ENCODE measurements at regions not wholly inside any gene's neighbourhood (a gene's known extent, or its start where the extent isn't known, plus 50 kb on each side); places are given as distances from the start of the nearest gene placed in this dataset.

GRCh38 chr5:124462751-124463150, 283.7 kb downstream of the ZNF608 start:
- Mint-ChIP-seq H3K9me3 (ENCODE audit: low read depth) (no peaks in the 10 kb centered on the region), H3K4me3 (no peak overlapping the region), H3K4me1 (ENCODE audit: low read depth) (no peaks in the 10 kb centered on the region), H3K36me3 (no peaks in the 10 kb centered on the region), H3K27ac (no peak overlapping the region), H3K27me3 (no peaks in the 10 kb centered on the region)

- Mint-ChIP-seq H3K27me3 (no peaks in the 10 kb centered on the region), H3K4me1 (ENCODE audit: low read depth) (no peaks in the 10 kb centered on the region), H3K27ac (no peak overlapping the region), H3K36me3 (no peaks in the 10 kb centered on the region), H3K4me3 (no peak overlapping the region), H3K9me3 (ENCODE audit: low read depth) (no peaks in the 10 kb centered on the region)
These were observed 284.5 kb downstream of the ZNF608 start for GRCh38 chr5:124461941-124462340.

- Mint-ChIP-seq H3K9me3 (ENCODE audit: low read depth) (no peaks in the 10 kb centered on the region), H3K4me1 (ENCODE audit: low read depth) (no peaks in the 10 kb centered on the region)
These were observed 285.3 kb downstream of the ZNF608 start for GRCh38 chr5:124461157-124461556.

GRCh38 chr5:124460642-124461041, 285.8 kb downstream of the ZNF608 start:
- Mint-ChIP-seq H3K36me3 (no peaks in the 10 kb centered on the region), H3K4me1 (ENCODE audit: low read depth) (no peaks in the 10 kb centered on the region), H3K4me3 (no peak overlapping the region), H3K27ac (no peak overlapping the region), H3K27me3 (no peaks in the 10 kb centered on the region), H3K9me3 (ENCODE audit: low read depth) (no peaks in the 10 kb centered on the region)

More at GRCh38 chr5:124461157-124461556, 285.3 kb downstream of the ZNF608 start:
- H3K27ac Mint-ChIP-seq, result no peak overlapping the region
- no peak overlapping the region for H3K4me3 Mint-ChIP-seq
- no peaks in the 10 kb centered on the region for H3K27me3 Mint-ChIP-seq
- no peaks in the 10 kb centered on the region for H3K36me3 Mint-ChIP-seq

- Mint-ChIP-seq H3K4me1 (ENCODE audit: low read depth) (no peaks in the 10 kb centered on the region), H3K4me3 (no peak overlapping the region), H3K36me3 (no peaks in the 10 kb centered on the region), H3K27me3 (no peaks in the 10 kb centered on the region), H3K9me3 (ENCODE audit: low read depth) (no peaks in the 10 kb centered on the region), H3K27ac (no peak overlapping the region)
These were observed 286.5 kb downstream of the ZNF608 start for GRCh38 chr5:124459984-124460383.

- Mint-ChIP-seq H3K4me3 (no peak overlapping the region), H3K27me3 (no peaks in the 10 kb centered on the region), H3K27ac (no peak overlapping the region), H3K9me3 (ENCODE audit: low read depth) (no peaks in the 10 kb centered on the region), H3K36me3 (no peaks in the 10 kb centered on the region), H3K4me1 (ENCODE audit: low read depth) (no peaks in the 10 kb centered on the region)
These were observed 288.5 kb downstream of the ZNF608 start for GRCh38 chr5:124457901-124458300.

- H3K4me3 Mint-ChIP-seq, result no peak overlapping the region
- H3K27ac Mint-ChIP-seq, result no peak overlapping the region
- no peaks in the 10 kb centered on the region for H3K27me3 Mint-ChIP-seq
- H3K36me3 Mint-ChIP-seq, result no peaks in the 10 kb centered on the region
- H3K4me1 Mint-ChIP-seq (ENCODE audit: low read depth), result no peaks in the 10 kb centered on the region
- no peaks in the 10 kb centered on the region for H3K9me3 Mint-ChIP-seq (ENCODE audit: low read depth)
These were observed 289.3 kb downstream of the ZNF608 start for GRCh38 chr5:124457101-124457500.

- Mint-ChIP-seq H3K27me3 (no peaks in the 10 kb centered on the region), H3K4me1 (ENCODE audit: low read depth) (no peaks in the 10 kb centered on the region), H3K27ac (no peak overlapping the region), H3K36me3 (no peaks in the 10 kb centered on the region), H3K9me3 (ENCODE audit: low read depth) (no peaks in the 10 kb centered on the region), H3K4me3 (no peak overlapping the region)
These were observed 290.2 kb downstream of the ZNF608 start for GRCh38 chr5:124456249-124456648.

- Mint-ChIP-seq H3K9me3 (ENCODE audit: low read depth) (no peaks in the 10 kb centered on the region), H3K36me3 (no peaks in the 10 kb centered on the region), H3K27ac (no peak overlapping the region), H3K4me1 (ENCODE audit: low read depth) (no peaks in the 10 kb centered on the region), H3K27me3 (no peaks in the 10 kb centered on the region), H3K4me3 (no peak overlapping the region)
These were observed 292.4 kb downstream of the ZNF608 start for GRCh38 chr5:124454081-124454480.

- Mint-ChIP-seq H3K36me3 (no peaks in the 10 kb centered on the region), H3K4me3 (no peak overlapping the region), H3K4me1 (ENCODE audit: low read depth) (no peaks in the 10 kb centered on the region), H3K9me3 (ENCODE audit: low read depth) (no peaks in the 10 kb centered on the region), H3K27ac (no peak overlapping the region), H3K27me3 (no peaks in the 10 kb centered on the region)
These were observed 293.0 kb downstream of the ZNF608 start for GRCh38 chr5:124453221-124454051.

- H3K36me3 Mint-ChIP-seq, result no peaks in the 10 kb centered on the region
- H3K4me3 Mint-ChIP-seq, result no peak overlapping the region
- H3K27me3 Mint-ChIP-seq, result no peaks in the 10 kb centered on the region
- no peaks in the 10 kb centered on the region for H3K9me3 Mint-ChIP-seq (ENCODE audit: low read depth)
- no peak overlapping the region for H3K27ac Mint-ChIP-seq
- H3K4me1 Mint-ChIP-seq (ENCODE audit: low read depth), result no peaks in the 10 kb centered on the region
These were observed 294.0 kb downstream of the ZNF608 start for GRCh38 chr5:124452412-124452811.

- Mint-ChIP-seq H3K4me1 (ENCODE audit: low read depth) (no peaks in the 10 kb centered on the region), H3K27me3 (no peaks in the 10 kb centered on the region), H3K27ac (no peak overlapping the region), H3K36me3 (no peaks in the 10 kb centered on the region), H3K4me3 (no peak overlapping the region), H3K9me3 (ENCODE audit: low read depth) (no peaks in the 10 kb centered on the region)
These were observed 294.6 kb downstream of the ZNF608 start for GRCh38 chr5:124451721-124452383.

- Mint-ChIP-seq H3K36me3 (no peaks in the 10 kb centered on the region), H3K9me3 (ENCODE audit: low read depth) (no peaks in the 10 kb centered on the region), H3K4me1 (ENCODE audit: low read depth) (no peaks in the 10 kb centered on the region), H3K4me3 (no peak overlapping the region), H3K27me3 (no peaks in the 10 kb centered on the region), H3K27ac (no peak overlapping the region)
These were observed 300.3 kb downstream of the ZNF608 start for GRCh38 chr5:124446120-124446519.

GRCh38 chr5:124445070-124445619, 301.3 kb downstream of the ZNF608 start:
- H3K4me1 Mint-ChIP-seq (ENCODE audit: low read depth), result no peaks in the 10 kb centered on the region
- H3K36me3 Mint-ChIP-seq, result no peaks in the 10 kb centered on the region
- H3K27ac Mint-ChIP-seq, result no peak overlapping the region
- no peak overlapping the region for H3K4me3 Mint-ChIP-seq
- no peaks in the 10 kb centered on the region for H3K27me3 Mint-ChIP-seq
- no peaks in the 10 kb centered on the region for H3K9me3 Mint-ChIP-seq (ENCODE audit: low read depth)

GRCh38 chr5:124444147-124444775, 302.2 kb downstream of the ZNF608 start:
- Mint-ChIP-seq H3K27ac (no peak overlapping the region), H3K4me3 (no peak overlapping the region), H3K9me3 (ENCODE audit: low read depth) (no peaks in the 10 kb centered on the region), H3K27me3 (no peaks in the 10 kb centered on the region), H3K4me1 (ENCODE audit: low read depth) (no peaks in the 10 kb centered on the region), H3K36me3 (no peaks in the 10 kb centered on the region)
